Head of caudate nucleus (tissue), 42 donors: ENCODE measurements at regions not wholly inside any gene's neighbourhood (a gene's known extent, or its start where the extent isn't known, plus 50 kb on each side); places are given as distances from the start of the nearest gene placed in this dataset.
"Not testable (repeated sequence)": the region's sequence is repeated elsewhere in the genome, so short reads cannot be mapped to it uniquely, and the experiment has no call there.

ENCODE experiments used
- DNase-seq, 42 donors: peaks; one replicate each; pipeline versions ENCODE4 v3.0.0 to v3.0.0-alpha.2; 2020 to 2021; ENCODE audit warnings: mixed read lengths in 7 of 42
- intact Hi-C: fragments of 100-400 bp; cut with DNase I; formaldehyde crosslinking; loops from one replicate; pipeline ENCODE4 v1.15.0; 2022

DNA sequence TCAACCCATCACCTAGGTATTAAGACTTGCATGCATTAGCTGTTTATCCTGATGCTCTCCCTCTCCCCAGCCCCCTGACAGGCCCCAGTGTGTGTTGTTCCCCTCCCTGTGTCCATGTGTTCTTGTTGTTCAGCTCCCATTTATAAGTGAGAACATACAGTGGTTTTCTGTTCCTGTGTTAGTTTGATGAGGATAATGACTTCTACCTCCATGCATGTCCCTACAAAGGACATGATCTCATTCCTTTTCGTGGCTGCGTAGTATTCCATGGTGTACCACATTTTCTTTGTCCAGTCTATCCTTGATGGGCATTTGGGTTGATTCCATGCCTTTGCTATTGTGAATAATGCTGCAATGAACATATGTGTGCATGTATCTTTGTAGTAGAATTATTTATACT lies 578.3 kb downstream of the ZNF608 start:
- DNase-seq, intact Hi-C loops: not testable (repeated sequence)

DNA sequence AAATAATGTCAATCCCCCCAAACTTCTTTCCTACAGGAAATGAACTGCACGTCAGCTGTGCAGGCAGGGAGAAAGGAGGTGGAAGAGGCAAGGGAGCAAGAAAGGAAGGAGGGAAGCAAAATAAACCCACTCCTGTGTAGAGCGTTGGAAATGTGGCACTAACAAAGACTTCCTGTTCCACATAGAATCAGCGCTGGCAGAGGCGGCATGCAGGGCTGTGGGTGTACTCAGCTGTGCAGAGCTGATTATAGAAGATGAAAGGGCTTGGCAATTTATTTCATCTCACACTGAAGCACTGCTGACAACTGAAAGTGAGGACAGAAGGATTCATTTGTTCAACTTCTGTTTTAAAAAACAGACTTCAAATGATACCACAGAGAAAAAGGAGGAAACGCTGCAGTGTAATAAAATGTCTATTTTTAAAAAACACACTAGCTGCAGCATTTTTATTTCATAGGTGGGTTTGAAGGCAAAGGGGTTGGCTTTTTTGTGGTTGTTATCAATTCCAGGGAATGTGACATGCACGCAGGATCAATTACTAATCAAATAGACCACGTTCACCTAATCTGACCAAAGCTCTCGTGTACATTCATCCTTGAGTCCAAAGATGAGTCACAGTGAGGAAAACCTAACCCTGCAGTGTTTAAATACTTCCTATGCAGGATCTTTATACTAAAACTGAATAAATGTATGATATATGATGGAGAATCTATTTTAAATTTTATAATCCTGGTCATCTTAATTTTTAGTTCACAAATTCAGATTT lies 583.5 kb downstream of the ZNF608 start:
- peak; percentile 61 to 95 (median 86) for DNase-seq
- intact Hi-C loops = no loop called here

DNA sequence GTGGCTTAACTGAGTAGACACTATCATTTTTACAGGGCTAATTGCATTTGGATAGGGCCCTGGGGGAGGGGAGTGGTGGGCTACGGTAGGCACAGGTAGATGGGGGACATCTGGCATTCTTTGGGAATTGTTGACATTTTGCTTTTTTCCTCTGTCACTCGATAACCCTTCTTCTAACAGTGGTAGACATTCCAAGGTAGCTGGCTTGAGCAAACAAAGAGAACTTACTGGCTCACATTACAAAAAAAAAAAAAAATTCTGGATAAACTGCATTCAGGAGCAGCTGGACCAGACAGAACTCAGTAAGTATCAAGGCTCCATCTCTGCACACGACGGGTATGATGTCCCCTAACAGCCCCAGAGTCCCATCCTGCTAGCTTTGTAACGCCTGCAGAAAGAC lies 585.2 kb downstream of the ZNF608 start:
- intact Hi-C loops = no loop called here
- no peak for DNase-seq

DNA sequence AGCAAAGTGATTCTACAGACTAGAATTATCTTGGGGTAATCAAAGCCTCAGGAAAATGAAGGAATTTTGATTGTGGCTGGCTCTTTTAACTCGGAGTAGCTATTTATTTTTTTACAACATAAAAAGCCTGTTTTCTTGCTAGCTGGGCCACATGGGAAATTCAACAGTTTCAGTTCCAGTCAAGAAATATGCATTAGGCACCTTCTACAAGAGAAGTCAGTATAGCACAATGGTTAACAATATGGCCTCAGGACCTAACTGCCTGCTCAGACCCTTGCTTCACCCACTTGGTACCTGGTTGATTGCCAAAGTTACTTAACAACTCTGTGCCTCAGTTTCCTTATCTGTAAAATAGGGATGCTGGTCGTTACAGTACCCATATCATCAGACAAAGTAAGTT lies 586.2 kb downstream of the ZNF608 start:
- intact Hi-C loops = no loop called here
- no peak for DNase-seq

DNA sequence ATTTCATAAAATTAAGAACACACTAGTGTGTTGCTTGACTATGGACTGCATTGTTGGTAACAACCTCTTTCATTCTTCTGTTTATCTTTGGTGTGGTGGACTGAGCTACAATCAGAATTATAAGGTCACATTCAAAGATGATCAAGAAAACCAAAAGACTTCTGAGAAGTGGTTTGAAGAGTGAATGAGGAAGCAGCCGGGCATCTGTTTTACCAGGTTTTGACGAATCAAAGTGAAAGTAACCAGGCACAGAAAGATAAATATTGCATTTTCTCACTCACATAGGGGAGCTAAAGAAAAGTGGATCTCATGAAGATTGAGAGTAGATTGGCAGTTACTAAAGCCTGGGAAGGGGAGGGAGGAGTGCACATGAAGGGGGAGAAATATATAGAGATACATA lies 589.1 kb downstream of the ZNF608 start:
- intact Hi-C loops = no loop called here
- no peak for DNase-seq

DNA sequence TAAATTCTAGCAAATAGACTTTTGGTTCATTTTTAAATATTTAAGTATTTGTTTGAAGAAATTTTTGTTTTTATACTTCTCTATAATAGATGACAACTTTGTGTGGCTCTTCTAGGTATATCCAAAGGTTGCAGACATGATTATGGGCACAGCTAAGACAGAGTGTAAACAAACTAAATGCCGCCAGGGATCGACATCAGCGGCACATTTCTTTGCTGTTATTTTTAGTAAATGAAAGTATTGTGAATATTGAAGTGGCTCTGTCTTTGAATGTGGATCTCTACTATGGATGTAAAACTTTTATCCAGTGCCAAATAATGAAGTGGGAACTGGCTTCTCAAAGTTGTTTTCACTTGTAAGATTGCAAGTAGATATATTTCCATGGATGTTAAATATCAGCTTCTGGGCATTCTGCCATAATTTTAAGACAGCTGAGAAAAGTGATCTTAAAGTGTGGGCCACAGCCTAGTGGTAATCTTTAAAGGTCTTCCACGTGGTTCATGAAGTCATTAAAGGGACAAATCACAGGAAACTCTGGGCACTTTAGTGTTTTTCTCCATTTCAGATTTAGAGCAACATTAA lies 589.9 kb downstream of the ZNF608 start:
- intact Hi-C loops = no loop called here
- no peak for DNase-seq

DNA sequence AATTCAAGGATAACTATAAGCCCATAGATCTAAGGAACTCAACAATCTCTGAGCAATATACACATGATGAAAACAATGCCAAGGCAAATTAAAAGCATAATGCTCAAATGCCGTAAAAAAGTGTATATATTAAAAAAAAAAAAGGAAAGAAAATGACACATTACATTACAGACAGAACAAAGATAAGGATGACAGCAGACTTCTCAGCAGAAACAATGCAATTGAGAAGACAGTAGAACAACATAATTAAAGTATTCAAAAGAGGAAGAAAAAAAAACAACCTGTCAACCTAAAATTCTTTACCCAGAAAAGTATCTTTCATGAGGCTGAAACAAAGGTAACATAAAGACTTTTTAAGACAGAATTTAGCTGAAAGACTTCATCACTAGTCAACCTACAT lies 591.7 kb downstream of the ZNF608 start:
- intact Hi-C loops = no loop called here
- DNase-seq = no peak

DNA sequence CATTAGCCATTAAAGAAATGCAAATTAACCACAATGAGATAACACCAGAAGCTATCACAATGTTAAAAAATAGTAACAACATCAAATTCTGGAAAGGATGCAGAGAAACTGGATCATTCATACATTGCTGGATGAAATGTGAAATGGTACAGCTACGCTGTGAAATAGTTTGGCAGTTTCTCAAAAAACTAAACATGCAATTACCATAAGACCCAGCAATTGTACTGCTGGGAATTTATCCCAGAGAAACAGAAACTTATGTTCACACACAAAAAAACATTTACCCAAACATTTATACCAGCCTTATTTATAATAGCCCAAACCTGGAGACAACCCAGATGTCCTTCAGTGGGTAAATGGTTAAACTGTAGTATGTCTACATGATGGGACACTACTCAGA lies 592.9 kb downstream of the ZNF608 start:
- DNase-seq = no peak
- intact Hi-C loops = no loop called here

DNA sequence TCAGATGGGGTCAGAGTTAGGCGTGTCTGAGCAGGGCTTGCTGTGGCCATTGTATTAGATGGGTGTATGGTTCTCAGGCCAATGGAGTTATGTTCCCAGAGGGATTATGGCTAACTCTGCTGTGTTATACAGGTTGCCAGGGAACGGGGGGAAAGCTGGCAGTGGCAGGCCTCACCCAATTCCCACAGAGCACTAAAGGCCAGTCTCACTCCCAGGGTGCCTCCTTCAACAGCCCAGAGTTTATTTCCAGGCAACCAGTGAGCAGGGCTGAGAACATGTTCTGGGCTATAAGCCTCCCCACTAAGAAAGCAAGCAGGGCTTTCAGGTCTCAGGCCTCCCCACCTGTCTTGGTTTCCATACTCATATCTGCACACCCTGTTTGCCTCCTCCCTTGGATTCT lies 597.9 kb downstream of the ZNF608 start:
- DNase-seq = no peak

DNA sequence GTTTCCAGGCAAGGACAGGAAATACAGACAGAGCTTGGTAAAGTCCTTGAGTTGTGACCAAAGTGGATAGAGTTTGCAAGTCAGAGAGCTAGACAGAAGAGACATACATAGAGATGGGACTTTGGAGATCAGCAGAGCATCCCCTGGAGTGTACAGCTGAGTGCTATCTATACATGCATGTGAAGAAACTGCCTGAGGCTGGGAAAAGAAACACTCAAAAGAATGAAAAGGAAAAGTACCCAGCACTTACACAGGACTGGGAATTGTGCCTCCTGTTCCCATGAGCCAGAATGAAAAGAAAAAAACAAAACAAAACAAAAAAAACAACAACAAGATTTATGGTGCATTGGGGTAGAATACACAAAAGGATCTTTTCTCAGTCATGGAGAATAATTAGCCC lies 606.4 kb downstream of the ZNF608 start:
- DNase-seq = no peak
- intact Hi-C loops = no loop called here

More for the DNA sequence above, 597.9 kb downstream of the ZNF608 start:
- intact Hi-C loops = no loop called here

DNA sequence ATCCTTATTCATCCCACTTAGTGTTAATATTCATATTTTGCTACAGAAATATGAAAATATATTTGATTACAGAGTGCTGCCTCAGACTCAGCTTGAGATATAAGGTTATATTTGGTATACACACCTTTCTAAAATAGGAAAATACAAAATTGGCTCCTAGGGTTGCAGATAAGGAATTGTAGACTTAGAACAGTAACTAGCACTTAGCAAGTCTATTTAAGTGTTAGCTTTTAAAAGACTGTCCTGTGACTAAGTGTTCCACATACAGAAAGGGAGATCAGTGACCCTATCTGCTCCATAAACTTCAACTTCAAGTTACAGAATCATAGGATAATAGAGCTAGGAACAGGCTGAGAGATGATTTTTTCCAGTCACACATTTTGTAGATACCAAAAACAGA lies 607.0 kb downstream of the ZNF608 start:
- intact Hi-C loops = no loop called here
- no peak for DNase-seq

DNA sequence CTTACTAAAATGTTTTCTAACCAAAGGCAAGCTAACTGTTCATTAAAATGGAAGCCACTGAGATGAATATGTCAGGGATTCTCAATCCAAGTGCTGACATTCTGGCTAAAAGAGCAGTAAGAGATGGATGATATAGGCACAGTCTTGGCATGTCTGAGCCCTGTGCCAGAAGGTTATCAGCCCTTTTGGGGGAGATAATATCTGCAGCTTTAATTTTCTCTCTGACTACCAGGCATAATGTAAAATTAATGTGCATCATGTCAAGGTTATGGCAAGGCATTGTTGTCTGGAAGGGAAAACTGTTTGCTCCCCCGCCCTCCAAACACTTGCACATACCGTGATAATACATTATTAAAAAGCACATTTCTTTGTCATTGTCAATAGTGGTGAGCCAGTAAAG lies 609.8 kb downstream of the ZNF608 start:
- intact Hi-C loops = no loop called here
- no peak for DNase-seq

DNA sequence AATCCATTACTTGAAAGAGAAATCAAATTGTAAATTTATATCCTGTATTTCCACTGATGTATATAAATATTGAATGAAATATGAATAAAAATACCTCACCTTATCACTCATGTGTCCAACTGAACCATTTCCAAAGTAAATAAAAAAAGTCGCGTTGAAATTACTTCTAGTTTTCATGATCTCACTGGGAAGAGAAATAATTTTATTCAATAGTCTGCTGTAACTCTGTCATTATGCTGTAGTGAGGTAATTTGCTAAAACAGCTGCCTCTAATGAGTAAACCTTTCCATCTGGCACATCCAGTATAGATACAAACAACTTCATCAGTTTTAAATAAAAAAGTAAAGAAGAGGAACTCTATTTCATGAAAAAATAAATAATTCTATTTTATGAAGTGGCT lies 611.5 kb downstream of the ZNF608 start:
- no peak for DNase-seq
- intact Hi-C loops = no loop called here

DNA sequence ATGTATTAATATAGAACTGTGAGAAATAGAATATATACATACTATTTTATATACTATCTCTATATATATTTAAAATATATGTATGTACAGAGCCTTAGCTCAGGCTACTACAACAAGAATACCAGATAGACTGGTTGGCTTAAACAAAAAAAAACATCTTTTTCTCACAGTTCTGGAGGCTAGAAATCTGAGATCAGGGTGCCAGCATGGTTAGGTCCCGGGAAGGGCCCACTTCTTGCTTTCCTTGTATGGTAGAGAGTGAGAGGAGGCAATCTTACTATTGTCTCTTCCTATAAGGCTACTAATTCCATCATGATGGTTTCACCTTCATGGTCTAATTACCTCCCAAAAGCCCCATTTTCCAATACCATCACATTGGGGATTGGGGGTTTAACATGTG lies 613.0 kb downstream of the ZNF608 start:
- no peak for DNase-seq
- intact Hi-C loops = no loop called here

DNA sequence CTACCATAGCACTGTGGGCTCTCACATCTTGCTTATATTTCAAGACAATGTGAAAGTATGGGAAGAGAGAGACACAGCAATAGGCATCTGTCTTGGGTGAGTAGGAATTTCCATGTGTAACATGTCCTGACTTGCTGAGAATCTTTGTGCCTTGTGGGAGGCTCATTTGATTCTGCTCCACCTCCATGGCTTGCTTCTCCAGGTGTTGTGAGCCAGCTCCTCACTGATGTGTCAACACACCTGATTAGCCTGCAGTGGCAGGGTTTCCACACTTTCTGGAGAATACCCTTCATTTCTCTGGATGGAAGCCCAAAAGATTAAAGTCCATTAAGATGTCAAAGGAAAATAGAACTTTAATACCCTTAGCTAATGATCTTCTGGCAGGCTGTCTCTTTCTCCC lies 613.6 kb downstream of the ZNF608 start:
- intact Hi-C loops = no loop called here
- DNase-seq = no peak

DNA sequence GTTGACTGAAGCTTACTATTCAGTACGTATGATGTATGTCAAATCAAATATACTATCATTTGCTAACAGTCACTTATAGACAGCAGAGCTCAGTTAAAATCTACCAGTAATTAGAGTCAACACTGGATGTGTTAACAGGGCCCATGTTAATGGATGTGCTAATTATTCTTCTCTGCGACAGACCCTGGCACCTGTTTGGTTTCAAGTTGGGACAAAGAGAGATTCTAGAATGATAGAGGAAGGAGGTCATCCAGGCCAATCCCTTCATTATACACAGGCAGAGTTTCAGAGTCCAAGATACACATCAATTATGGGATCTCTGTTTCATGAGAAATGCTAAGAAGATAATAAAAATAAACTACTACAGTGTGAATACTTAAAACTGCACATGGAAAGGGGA lies 615.0 kb downstream of the ZNF608 start:
- DNase-seq = no peak
- intact Hi-C loops = no loop called here

DNA sequence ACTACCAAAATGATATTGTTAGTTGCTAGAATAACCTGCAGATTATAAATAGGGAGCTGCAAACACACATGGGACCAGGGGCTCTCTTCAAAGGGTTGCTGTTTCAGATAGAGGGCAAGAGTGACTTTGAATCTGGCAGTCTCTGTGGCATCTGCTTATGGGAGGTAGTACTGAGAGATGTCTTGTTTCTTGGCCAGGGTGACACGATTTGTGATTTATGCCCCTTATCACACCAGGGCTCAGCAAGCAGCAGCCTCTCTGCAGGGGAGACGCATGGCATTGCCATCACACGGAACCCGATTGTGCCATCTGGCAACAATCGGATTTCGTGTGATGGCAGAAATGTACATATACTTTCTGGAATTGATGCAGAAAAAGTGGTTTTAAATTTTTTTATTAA lies 615.6 kb downstream of the ZNF608 start:
- intact Hi-C loops = no loop called here
- DNase-seq = no peak

DNA sequence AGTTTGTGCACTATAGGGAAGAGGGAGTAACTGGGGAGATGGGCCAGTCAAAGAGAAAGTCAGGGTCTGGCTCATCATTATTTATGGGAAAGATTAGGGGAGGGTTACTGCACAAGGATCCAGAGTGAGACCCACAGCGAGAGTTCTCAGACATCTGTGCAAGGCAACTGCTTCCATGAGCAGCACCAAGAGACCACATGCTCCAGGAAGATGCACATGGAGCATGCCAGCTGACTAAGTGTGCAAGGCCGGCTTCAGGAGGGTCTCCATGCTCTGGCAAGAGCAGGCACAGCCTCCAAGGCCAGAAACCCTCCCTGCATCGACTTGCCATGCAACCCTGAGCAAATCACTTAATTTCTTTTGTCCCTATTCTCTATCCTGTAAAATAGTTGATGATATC lies 616.9 kb downstream of the CSNK1G3 start:
- intact Hi-C loops = no loop called here
- DNase-seq = no peak

DNA sequence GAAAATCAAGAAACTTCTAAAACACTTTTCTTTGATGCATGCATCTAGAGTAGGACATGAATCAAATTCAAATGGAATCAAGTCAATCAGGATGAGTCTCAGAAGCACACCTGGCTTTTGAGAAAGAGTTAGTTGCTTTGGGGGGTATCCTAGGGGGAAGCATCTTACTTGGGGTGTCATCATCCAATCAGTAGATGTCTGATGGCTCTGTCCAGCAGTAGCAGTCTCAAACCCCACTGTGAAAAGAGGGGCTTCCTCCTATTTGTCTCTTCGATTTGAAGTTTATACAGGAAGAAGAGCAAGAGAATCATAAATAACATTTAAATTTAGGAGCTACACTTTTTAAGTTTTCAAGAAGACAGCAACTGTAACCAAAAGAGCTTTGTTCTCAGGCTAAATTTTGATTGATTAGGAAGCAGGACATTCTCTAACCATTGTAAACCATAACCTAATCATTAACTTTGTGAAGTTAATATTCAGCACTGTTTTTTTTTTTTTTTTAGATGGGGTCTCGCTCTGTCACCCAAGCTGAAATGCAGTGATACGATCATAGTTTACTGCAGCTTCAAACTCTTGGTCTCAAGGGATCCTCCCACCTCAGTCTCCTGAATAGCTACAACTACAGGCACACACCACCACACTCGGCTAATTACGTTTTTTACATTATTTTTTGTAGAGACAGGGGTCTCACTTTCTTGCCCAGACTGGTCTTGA lies 614.7 kb downstream of the CSNK1G3 start:
- DNase-seq = no peak
- intact Hi-C loops = no loop called here

DNA sequence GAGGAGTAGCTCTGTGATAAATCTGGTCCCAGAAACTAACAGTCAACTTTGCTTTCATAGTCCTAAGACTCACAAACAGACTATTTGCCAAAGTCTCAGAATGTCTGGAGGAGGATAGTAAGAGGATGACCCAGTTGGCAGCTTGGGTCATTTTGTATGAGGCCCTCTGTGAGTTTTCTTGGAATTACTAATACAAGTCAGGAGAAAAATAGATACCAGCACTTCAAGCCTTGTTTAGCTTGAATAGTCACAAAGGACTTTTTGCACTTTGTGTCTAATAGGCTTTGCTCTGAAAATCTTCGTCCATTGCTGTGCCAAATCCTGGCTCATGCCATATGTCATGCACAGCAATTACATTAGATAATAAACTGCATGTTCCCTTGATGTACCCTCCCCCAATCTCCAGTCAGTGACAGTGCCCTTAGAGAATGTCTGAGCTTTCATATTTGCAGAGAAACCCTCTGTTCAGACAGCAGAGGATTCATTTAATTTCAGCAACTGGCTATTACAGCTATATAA lies 612.8 kb downstream of the CSNK1G3 start:
- intact Hi-C loops = no loop called here
- no peak for DNase-seq

DNA sequence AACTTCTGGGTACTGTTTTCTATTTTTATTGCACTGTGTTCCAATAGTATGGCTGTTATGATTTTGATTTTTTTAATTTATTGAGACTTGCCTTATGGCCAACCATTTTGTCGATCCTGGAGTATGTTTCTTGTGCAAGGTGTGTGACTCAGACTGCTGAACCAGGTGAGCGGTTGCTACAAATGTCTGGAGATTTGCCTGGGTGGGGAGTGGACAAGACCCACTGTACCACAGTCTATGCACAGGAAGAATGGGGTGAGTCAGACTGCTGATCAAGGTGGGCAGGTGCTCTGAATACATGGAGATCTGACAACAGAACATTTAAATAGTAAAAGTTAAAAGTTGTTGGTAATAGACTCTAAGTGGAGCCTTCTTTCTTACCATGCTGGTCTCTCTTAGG lies 609.2 kb downstream of the CSNK1G3 start:
- intact Hi-C loops = no loop called here
- DNase-seq = no peak
